ENCODE measurements at regions not wholly inside any gene's neighbourhood (a gene's known extent, or its start where the extent isn't known, plus 50 kb on each side); places are given as distances from the start of the nearest gene placed in this dataset.

DNA sequence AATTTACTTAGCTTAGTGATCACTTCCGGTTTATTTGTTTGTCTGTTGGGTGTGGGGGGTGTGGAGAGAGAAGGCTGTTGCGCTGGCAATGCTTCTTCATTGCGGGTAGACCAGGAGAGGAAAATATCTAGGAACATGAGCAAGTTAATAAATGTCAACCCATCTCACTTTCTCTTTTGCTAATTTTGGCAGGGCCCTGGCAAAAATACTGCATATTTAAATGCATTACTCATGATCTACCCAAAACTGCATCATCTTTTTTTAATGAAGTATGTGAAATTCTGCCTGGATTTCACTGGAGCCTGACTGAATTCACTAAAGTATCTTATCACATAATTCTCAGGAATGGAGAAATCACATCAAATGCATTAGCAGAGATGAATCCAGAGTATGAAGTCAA is 1131.0 kb upstream of the NXPH2 start:
- TF ChIP-seq, protein P1, sequence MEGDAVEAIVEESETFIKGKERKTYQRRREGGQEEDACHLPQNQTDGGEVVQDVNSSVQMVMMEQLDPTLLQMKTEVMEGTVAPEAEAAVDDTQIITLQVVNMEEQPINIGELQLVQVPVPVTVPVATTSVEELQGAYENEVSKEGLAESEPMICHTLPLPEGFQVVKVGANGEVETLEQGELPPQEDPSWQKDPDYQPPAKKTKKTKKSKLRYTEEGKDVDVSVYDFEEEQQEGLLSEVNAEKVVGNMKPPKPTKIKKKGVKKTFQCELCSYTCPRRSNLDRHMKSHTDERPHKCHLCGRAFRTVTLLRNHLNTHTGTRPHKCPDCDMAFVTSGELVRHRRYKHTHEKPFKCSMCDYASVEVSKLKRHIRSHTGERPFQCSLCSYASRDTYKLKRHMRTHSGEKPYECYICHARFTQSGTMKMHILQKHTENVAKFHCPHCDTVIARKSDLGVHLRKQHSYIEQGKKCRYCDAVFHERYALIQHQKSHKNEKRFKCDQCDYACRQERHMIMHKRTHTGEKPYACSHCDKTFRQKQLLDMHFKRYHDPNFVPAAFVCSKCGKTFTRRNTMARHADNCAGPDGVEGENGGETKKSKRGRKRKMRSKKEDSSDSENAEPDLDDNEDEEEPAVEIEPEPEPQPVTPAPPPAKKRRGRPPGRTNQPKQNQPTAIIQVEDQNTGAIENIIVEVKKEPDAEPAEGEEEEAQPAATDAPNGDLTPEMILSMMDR (IDR thresholded peaks at IDR 0.05): no peak
- no peak for TF ChIP-seq ELF1 (IDR thresholded peaks at IDR 0.05)
- no peak for TF ChIP-seq NRF1 (IDR thresholded peaks at IDR 0.05; ENCODE audit: low read depth, low read length)
- TF ChIP-seq MXI1 (IDR thresholded peaks at IDR 0.05; ENCODE audit: low read depth, low read length): no peak
- no peak for TF ChIP-seq RAD21 (IDR thresholded peaks at IDR 0.05; ENCODE audit: low read length)
- TF ChIP-seq, protein P2, sequence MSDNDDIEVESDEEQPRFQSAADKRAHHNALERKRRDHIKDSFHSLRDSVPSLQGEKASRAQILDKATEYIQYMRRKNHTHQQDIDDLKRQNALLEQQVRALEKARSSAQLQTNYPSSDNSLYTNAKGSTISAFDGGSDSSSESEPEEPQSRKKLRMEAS (IDR thresholded peaks at IDR 0.05; ENCODE audit: low read depth): no peak
- no peak for TF ChIP-seq NFIC (IDR thresholded peaks at IDR 0.05; ENCODE audit: borderline replicate concordance)
- TF ChIP-seq, protein P3, sequence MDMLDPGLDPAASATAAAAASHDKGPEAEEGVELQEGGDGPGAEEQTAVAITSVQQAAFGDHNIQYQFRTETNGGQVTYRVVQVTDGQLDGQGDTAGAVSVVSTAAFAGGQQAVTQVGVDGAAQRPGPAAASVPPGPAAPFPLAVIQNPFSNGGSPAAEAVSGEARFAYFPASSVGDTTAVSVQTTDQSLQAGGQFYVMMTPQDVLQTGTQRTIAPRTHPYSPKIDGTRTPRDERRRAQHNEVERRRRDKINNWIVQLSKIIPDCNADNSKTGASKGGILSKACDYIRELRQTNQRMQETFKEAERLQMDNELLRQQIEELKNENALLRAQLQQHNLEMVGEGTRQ (IDR thresholded peaks at IDR 0.05; ENCODE audit: borderline replicate concordance, low read depth, low read length): no peak
- TF ChIP-seq EP300 (IDR thresholded peaks at IDR 0.05; ENCODE audit: borderline replicate concordance in 1 of 2, low read depth in 1 of 2, low read length in 1 of 2): no peak
- no peak for TF ChIP-seq JUND (IDR thresholded peaks at IDR 0.05)
- TF ChIP-seq POLR2AphosphoS5 (IDR thresholded peaks at IDR 0.05; ENCODE audit: low read depth, low read length): no peak
- no peak for TF ChIP-seq TEAD4 (IDR thresholded peaks at IDR 0.05; ENCODE audit: borderline replicate concordance, insufficient read depth)

Measured in SK-N-SH (cell line).